H1 (cell line): ENCODE measurements at regions not wholly inside any gene's neighbourhood (a gene's known extent, or its start where the extent isn't known, plus 50 kb on each side); places are given as distances from the start of the nearest gene placed in this dataset.

Source experiments
- POU5F1 ChIP-seq: IDR thresholded peaks from 2 replicates; pipeline ENCODE4 v1.6.1; 2011; ENCODE audit warnings: low read depth, mild to moderate bottlenecking, low read length, moderate library complexity
- TF ChIP-seq, protein P1 (sequence below): fragments of 300-600 bp; sonication (generic); IDR thresholded peaks from 2 replicates; pipeline ENCODE4 v1.7.1; 2012; ENCODE audit warnings: low read length, moderate library complexity, mild to moderate bottlenecking, inconsistent platforms; ENCODE audit not compliant: insufficient replicate concordance

DNA sequence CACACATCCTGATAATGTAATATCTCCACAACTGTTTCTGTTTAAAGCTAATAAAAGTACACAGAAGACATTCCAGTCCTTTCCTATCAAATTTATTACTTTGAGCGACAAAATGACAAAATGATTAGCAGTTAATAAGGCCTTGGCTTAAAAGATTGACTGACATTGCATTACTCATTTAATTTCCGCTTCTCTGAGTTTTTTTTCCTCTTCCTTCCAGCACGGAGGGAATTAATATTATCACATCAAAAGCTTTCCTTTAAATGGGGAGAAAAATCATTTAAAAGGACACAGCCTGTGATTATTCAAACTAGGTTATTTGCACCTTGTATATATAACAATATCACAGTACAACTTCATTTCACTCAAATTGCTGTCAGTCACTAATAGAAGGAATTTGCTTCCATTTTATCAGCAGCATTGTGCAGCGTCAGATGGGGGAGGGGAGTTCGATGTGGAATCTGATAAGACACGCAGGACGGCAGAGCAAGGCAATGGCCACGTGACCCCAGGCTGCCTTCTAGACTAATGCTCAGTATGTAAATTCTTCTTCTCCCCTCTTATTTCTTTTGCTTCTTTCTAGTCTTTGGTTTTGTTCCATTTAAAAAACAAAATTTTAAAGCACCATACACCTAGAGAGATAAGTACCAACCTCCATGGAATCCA lies 400.5 kb downstream of the IRX1 start (continued):
- TF ChIP-seq POU5F1: no peak
- TF ChIP-seq, protein P1, sequence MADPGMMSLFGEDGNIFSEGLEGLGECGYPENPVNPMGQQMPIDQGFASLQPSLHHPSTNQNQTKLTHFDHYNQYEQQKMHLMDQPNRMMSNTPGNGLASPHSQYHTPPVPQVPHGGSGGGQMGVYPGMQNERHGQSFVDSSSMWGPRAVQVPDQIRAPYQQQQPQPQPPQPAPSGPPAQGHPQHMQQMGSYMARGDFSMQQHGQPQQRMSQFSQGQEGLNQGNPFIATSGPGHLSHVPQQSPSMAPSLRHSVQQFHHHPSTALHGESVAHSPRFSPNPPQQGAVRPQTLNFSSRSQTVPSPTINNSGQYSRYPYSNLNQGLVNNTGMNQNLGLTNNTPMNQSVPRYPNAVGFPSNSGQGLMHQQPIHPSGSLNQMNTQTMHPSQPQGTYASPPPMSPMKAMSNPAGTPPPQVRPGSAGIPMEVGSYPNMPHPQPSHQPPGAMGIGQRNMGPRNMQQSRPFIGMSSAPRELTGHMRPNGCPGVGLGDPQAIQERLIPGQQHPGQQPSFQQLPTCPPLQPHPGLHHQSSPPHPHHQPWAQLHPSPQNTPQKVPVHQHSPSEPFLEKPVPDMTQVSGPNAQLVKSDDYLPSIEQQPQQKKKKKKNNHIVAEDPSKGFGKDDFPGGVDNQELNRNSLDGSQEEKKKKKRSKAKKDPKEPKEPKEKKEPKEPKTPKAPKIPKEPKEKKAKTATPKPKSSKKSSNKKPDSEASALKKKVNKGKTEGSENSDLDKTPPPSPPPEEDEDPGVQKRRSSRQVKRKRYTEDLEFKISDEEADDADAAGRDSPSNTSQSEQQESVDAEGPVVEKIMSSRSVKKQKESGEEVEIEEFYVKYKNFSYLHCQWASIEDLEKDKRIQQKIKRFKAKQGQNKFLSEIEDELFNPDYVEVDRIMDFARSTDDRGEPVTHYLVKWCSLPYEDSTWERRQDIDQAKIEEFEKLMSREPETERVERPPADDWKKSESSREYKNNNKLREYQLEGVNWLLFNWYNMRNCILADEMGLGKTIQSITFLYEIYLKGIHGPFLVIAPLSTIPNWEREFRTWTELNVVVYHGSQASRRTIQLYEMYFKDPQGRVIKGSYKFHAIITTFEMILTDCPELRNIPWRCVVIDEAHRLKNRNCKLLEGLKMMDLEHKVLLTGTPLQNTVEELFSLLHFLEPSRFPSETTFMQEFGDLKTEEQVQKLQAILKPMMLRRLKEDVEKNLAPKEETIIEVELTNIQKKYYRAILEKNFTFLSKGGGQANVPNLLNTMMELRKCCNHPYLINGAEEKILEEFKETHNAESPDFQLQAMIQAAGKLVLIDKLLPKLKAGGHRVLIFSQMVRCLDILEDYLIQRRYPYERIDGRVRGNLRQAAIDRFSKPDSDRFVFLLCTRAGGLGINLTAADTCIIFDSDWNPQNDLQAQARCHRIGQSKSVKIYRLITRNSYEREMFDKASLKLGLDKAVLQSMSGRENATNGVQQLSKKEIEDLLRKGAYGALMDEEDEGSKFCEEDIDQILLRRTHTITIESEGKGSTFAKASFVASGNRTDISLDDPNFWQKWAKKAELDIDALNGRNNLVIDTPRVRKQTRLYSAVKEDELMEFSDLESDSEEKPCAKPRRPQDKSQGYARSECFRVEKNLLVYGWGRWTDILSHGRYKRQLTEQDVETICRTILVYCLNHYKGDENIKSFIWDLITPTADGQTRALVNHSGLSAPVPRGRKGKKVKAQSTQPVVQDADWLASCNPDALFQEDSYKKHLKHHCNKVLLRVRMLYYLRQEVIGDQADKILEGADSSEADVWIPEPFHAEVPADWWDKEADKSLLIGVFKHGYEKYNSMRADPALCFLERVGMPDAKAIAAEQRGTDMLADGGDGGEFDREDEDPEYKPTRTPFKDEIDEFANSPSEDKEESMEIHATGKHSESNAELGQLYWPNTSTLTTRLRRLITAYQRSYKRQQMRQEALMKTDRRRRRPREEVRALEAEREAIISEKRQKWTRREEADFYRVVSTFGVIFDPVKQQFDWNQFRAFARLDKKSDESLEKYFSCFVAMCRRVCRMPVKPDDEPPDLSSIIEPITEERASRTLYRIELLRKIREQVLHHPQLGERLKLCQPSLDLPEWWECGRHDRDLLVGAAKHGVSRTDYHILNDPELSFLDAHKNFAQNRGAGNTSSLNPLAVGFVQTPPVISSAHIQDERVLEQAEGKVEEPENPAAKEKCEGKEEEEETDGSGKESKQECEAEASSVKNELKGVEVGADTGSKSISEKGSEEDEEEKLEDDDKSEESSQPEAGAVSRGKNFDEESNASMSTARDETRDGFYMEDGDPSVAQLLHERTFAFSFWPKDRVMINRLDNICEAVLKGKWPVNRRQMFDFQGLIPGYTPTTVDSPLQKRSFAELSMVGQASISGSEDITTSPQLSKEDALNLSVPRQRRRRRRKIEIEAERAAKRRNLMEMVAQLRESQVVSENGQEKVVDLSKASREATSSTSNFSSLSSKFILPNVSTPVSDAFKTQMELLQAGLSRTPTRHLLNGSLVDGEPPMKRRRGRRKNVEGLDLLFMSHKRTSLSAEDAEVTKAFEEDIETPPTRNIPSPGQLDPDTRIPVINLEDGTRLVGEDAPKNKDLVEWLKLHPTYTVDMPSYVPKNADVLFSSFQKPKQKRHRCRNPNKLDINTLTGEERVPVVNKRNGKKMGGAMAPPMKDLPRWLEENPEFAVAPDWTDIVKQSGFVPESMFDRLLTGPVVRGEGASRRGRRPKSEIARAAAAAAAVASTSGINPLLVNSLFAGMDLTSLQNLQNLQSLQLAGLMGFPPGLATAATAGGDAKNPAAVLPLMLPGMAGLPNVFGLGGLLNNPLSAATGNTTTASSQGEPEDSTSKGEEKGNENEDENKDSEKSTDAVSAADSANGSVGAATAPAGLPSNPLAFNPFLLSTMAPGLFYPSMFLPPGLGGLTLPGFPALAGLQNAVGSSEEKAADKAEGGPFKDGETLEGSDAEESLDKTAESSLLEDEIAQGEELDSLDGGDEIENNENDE: no peak
